HEK293T (cell line): ENCODE measurements at regions not wholly inside any gene's neighbourhood (a gene's known extent, or its start where the extent isn't known, plus 50 kb on each side); places are given as distances from the start of the nearest gene placed in this dataset.

Experiments
- CTCF ChIA-PET: fragments of 350-600 bp; formaldehyde crosslinking; extraction: SDS; loops from one replicate; lab custom pipeline; 2021; ENCODE audit warnings: antibody characterized with exemption, inconsistent platforms; lab: Yijun Ruan, JAX
- POLR2A ChIA-PET: fragments of 350-600 bp; formaldehyde crosslinking; extraction: SDS; loops from one replicate; lab custom pipeline; 2020; ENCODE audit warnings: antibody characterized with exemption, inconsistent platforms; lab: Yijun Ruan, JAX
- DNase-seq: peaks from one replicate; pipeline ENCODE4 v3.0.0; 2012; ENCODE audit warnings: mixed read lengths; ENCODE audit errors: extremely low spot score
- ARNT ChIP-seq: fragments of 450-650 bp; IDR thresholded peaks from 2 replicates; pipeline ENCODE4 v1.6.1; 2017; ENCODE audit warnings: mild to moderate bottlenecking
- BHLHE40 ChIP-seq: fragments of 450-650 bp; IDR thresholded peaks from 2 replicates; pipeline ENCODE4 v1.6.1; 2016; ENCODE audit warnings: mild to moderate bottlenecking, moderate library complexity, borderline replicate concordance
- CTBP1 ChIP-seq: fragments of 450-650 bp; IDR thresholded peaks from 2 replicates; pipeline ENCODE4 v1.6.1; 2016; ENCODE audit warnings: borderline replicate concordance
- ELF4 ChIP-seq: fragments of 450-650 bp; IDR thresholded peaks from 2 replicates; pipeline ENCODE4 v1.6.1; 2017; ENCODE audit warnings: antibody characterized with exemption
- FOXA1 ChIP-seq: fragments of 450-650 bp; IDR thresholded peaks from 2 replicates; pipeline ENCODE4 v1.6.1; 2016; ENCODE audit warnings: mild to moderate bottlenecking
- FOXK2 ChIP-seq: fragments of 450-650 bp; IDR thresholded peaks from 2 replicates; pipeline ENCODE4 v1.6.1; 2016; ENCODE audit warnings: mild to moderate bottlenecking
- FOXM1 ChIP-seq: fragments of 450-650 bp; IDR thresholded peaks from 2 replicates; pipeline ENCODE4 v1.6.1; 2017; ENCODE audit warnings: mild to moderate bottlenecking, borderline replicate concordance
- HDGF ChIP-seq: fragments of 450-650 bp; IDR thresholded peaks from 2 replicates; pipeline ENCODE4 v1.6.1; 2017; ENCODE audit warnings: antibody characterized with exemption, borderline replicate concordance
- L3MBTL2 ChIP-seq: fragments of 450-650 bp; conservative IDR thresholded peaks from 2 replicates; pipeline ENCODE4 v1.6.1; 2016; ENCODE audit warnings: mild to moderate bottlenecking
- LEF1 ChIP-seq: fragments of 450-650 bp; IDR thresholded peaks from 2 replicates; pipeline ENCODE4 v1.6.1; 2017; ENCODE audit warnings: mild to moderate bottlenecking, borderline replicate concordance
- NFRKB ChIP-seq: fragments of 450-650 bp; IDR thresholded peaks from 2 replicates; pipeline ENCODE4 v1.6.1; 2016; ENCODE audit warnings: mild to moderate bottlenecking, moderate library complexity
- SP1 ChIP-seq: fragments of 450-650 bp; IDR thresholded peaks from 2 replicates; pipeline ENCODE4 v1.6.1; 2017
- SUZ12 ChIP-seq: fragments of 450-650 bp; IDR thresholded peaks from 2 replicates; pipeline ENCODE4 v1.6.1; 2016; ENCODE audit warnings: mild to moderate bottlenecking
- TARDBP ChIP-seq: fragments of 450-650 bp; IDR thresholded peaks from 2 replicates; pipeline ENCODE4 v1.6.1; 2016
- ZNF384 ChIP-seq: fragments of 450-650 bp; IDR thresholded peaks from 2 replicates; pipeline ENCODE4 v1.6.1; 2016
- TF ChIP-seq, protein P1 (sequence below): fragments of 450-650 bp; IDR thresholded peaks from 2 replicates; pipeline ENCODE4 v1.6.1; 2016

DNA sequence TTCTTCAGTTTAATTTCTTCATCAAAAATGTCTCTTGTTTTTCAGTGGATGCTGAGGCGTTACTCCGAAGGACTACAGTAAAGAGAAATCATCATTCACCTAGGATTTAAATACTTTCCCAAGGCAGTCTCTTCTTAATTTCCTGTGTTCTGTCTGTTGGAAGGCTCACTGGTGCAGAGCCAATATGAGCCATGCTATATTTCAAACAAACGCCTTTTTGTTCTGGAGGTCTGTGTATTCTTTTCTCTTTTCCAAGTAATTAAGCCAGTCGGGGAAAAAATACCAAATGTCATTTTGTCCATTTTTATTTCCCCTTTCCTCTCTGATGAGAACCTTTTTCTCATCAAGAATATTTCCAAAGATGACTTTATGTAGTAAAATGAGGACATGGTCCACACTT, 206.5 kb downstream of the RWDD3 start:
- DNase-seq, result no peak
- TF ChIP-seq FOXK2 (no peak), ELF4 (no peak), SUZ12 (no peak), NFRKB (no peak), SP1 (no peak), FOXA1 (no peak)
- ChIA-PET POLR2A (no interaction called here), CTCF (no interaction called here)

DNA sequence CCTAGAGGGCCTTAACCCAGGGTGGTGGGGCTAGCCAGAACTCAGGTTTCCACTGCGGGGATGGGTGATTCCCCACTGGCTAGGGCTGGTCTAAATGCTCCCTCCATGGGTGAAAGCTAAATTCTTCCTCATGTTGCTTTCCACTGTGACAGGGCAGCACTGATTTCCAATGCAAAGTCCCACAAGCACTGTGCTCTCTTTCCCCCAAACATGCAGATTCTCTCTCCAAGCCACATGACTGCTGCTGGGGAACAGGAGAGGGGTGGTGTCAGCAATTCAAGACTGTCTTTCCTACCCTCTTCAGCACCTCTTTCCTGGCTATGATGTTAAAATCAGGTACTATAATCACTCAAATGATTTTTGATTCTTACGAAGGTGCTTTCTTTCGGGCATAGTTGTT, 215.5 kb downstream of the RWDD3 start:
- POLR2A ChIA-PET, result no interaction called here

DNA sequence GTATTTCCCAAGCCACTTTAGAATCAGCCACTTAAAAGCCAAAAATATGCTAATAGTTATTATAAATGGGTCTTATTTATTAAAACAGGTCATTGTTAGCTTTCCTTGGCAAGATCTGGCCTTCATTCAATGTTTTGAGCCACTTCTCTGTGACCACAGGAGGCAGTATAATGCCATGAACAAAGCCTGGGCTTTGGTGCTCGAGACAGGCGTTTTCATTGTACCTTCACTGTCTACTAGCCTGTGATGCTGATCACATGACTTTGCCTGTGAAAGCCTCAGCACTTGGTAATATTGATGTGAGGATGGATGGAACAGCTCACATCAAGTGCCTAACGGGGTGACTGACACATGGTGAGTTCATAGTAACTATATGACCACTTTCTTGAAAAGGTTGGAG, 217.0 kb downstream of the RWDD3 start:
- CTCF ChIA-PET, result no interaction called here

More for the DNA sequence above, 215.5 kb downstream of the RWDD3 start:
- DNase-seq, result no peak
- TF ChIP-seq CTBP1 (no peak), LEF1 (no peak), ELF4 (no peak), SUZ12 (no peak), L3MBTL2 (no peak), HDGF (no peak), NFRKB (no peak)
- CTCF ChIA-PET, result no interaction called here

DNA sequence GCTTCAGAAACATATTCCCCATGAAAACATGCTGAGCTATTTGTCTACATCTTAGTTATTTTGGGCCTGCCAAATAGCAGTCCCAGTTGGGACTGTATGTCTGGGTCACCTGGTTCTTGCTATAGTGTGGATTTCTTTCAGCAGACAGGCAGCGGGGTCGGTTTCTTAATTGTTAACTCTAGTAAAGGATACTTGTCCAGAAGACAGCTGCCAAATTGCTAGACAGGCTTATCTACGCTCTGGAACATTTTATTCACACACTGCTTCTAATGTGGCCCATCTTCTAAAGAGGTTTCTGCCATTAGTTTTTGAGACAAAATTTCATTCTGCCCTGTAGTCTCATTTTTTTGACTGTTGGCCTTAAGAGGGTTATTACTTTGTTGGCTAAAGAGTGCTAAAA, 217.9 kb downstream of the RWDD3 start:
- POLR2A ChIA-PET, result no interaction called here
- TF ChIP-seq SP1 (no peak), ELF4 (no peak), SUZ12 (no peak), FOXA1 (no peak), TARDBP (no peak), ARNT (no peak), HDGF (no peak), LEF1 (no peak), FOXM1 (no peak), BHLHE40 (no peak)
- TF ChIP-seq, protein P1, sequence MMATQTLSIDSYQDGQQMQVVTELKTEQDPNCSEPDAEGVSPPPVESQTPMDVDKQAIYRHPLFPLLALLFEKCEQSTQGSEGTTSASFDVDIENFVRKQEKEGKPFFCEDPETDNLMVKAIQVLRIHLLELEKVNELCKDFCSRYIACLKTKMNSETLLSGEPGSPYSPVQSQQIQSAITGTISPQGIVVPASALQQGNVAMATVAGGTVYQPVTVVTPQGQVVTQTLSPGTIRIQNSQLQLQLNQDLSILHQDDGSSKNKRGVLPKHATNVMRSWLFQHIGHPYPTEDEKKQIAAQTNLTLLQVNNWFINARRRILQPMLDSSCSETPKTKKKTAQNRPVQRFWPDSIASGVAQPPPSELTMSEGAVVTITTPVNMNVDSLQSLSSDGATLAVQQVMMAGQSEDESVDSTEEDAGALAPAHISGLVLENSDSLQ, result no peak
- DNase-seq, result no peak
- CTCF ChIA-PET, result no interaction called here

More for the DNA sequence above, 217.0 kb downstream of the RWDD3 start:
- POLR2A ChIA-PET, result no interaction called here
- no peak for TF ChIP-seq BHLHE40
- TF ChIP-seq, protein P1, result no peak
- no peak for TF ChIP-seq ARNT
- TF ChIP-seq SUZ12, result no peak
- no peak for TF ChIP-seq NFRKB
- no peak for TF ChIP-seq ELF4
- no peak for TF ChIP-seq FOXM1
- TF ChIP-seq FOXA1, result no peak
- no peak for TF ChIP-seq HDGF
- no peak for TF ChIP-seq ZNF384
- TF ChIP-seq TARDBP, result no peak
- no peak for TF ChIP-seq L3MBTL2
- TF ChIP-seq FOXK2, result no peak
- TF ChIP-seq SP1, result no peak
- no peak for TF ChIP-seq CTBP1
- TF ChIP-seq LEF1, result no peak
- peak; percentile 36 for DNase-seq

DNA sequence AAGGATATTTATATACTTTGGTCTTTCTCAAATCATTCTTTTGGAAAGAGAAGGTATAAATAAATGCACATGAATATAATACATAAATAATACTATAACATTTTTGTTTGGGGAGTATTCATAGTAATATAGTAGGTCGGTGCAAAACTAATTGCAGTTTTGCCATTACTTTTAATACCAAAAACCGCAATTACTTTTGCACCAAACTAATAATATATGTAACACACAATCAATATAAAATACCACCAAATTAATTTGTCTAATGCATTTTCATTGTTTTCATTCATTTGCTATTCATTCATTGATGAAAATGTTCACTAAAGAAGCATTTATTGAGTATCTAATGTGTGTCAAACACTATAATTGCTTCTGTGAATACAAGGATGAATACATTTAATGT, 219.0 kb downstream of the RWDD3 start:
- no peak for TF ChIP-seq FOXA1
- TF ChIP-seq ELF4, result peak; percentile 73
- no peak for TF ChIP-seq HDGF
- TF ChIP-seq LEF1, result no peak
- no peak for TF ChIP-seq FOXK2
- TF ChIP-seq SUZ12, result no peak
- TF ChIP-seq SP1, result no peak
- POLR2A ChIA-PET, result no interaction called here
- CTCF ChIA-PET, result no interaction called here
- no peak for DNase-seq

DNA sequence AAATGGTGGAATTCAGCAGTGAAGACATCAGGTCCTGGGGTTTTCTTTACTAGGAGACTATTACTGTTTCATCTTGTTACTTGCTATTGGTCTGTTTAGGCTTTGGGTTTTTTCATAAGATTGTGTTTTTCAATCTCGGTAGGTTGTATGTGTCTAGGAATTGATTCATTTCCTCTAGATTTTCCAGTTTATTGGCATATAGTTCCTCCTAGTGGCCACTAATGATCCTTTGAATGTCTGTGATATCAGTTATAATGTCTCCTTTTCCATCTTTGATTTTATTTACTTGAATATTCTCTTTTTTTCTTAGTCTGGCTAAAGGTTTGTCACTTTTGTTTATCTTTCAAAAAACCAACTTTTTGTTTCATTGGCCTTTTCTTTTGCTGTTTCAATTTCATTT, 233.0 kb downstream of the RWDD3 start:
- no peak for DNase-seq

More for the DNA sequence above, 233.0 kb downstream of the RWDD3 start:
- POLR2A ChIA-PET, result no interaction called here
- TF ChIP-seq FOXK2 (no peak), HDGF (no peak), FOXA1 (no peak), BHLHE40 (no peak), ELF4 (no peak), L3MBTL2 (no peak), NFRKB (no peak), FOXM1 (no peak), ZNF384 (no peak), LEF1 (no peak), ARNT (no peak), CTBP1 (no peak), SUZ12 (no peak), SP1 (no peak), TARDBP (no peak)
- TF ChIP-seq, protein P1, result no peak
- CTCF ChIA-PET, result no interaction called here
